ENCODE measurements at regions not wholly inside any gene's neighbourhood (a gene's known extent, or its start where the extent isn't known, plus 50 kb on each side); places are given as distances from the start of the nearest gene placed in this dataset.

DNA sequence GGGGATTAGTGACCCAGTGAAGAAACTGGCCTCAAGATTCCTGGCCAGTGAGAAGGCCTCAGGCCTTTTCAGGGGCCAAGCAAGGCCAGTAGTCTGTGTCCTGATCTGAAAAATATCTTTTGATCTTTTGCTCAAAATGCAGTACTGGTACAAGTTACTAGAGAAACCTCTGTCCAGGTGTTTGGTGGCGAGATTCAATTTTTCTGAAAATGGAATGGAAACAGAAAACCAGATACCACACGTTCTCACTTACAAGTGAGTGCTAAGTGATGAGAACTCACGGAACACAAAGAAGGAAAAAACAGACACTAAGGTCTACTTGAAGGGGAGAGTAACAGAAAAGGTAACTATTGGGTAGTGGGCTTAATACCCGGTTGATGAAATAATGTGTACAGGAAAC lies 463.4 kb downstream of the ZIC1 start:
- no peak for DNase-seq

GRCh38 chr3:147875498-147875897 lies 466.3 kb downstream of the ZIC1 start:
- DNase-seq: no peak

GRCh38 chr3:147881933-147882332 lies 472.8 kb downstream of the ZIC1 start:
- DNase-seq: no peak

DNA sequence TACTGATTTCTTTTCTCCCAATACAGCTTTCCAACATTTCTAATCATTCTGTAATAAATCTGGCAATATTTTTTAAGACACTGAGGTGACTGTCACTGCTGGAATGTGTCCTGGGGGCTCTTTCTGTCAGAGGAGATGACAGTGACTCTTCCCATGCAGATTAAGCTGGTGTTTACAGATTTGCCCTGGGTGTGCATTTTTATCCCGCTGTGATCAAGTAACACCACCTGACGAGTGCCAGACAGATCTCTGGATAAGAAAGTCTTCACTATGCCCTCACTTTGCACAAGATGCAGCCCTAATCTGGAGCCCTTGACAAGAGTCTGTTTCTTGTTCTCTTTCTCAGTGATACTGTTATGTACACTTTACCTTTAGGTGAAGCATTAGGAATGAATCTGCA lies 477.7 kb downstream of the ZIC1 start:
- DNase-seq: no peak

GRCh38 chr3:147887797-147888196 lies 478.6 kb downstream of the ZIC1 start:
- no peak for DNase-seq

GRCh38 chr3:147890114-147890513 lies 480.9 kb downstream of the ZIC1 start:
- no peak for DNase-seq

DNA sequence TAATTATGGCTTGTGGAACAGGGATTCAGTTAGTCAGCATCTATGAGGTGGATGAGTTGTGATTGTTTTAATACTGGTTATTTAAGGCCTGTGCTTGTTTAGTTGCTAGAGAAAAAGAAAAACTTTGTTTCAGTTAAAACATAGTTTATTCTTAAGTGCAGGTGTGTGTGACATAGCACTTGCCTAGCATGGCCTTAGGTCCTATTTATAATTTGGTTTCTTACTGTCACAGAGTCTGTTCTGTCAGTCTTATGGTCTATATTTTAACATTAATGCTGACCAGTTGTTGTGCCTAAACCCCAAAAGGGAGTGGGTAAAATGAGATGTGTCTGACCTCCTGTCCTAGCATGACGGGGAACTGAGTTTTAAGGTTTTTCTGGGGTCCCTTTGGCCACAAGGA lies 486.3 kb downstream of the ZIC1 start:
- DNase-seq: no peak

- no peak for DNase-seq
Measured at GRCh38 chr3:147900851-147901250, 491.7 kb downstream of the ZIC1 start.

DNA sequence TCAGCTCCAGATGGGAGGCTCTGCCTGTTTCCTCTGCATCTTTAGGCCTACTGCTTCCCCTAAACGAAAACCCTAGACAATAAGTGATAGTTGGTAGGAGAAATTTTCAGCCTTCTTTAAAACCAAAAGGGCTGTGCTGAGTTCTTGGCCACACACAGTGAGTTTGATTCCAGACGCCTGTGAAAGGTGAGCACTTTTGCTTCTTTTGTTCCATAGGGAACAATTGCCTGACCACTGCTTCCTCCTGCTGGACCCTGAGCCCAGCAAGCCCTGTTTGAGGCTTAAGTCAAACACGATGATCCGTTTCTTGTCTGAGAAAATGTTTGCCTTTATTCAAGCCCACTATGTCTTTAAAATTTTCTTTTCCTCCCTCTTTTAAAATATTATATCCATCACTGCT lies 493.9 kb downstream of the ZIC1 start:
- DNase-seq: no peak

DNA sequence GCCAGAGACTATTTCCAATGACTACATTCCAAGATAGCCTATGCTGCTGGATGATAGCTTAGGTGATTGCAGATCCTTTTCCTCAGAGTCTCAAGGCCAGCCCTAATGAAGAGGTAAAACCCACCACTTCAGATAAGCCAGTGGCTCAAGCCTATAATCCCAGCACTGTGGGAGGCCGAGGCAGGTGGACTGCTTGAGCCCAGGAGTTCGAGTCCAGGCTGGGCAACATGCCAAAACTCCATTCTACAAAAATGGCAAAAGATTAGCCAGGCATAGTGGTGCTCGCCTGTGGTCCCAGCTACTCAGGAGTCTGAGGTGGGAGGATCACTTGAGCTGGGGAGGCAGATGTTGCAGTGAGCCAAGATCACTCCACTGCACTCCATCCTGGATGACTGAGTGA lies 495.3 kb downstream of the ZIC1 start:
- DNase-seq: no peak

DNA sequence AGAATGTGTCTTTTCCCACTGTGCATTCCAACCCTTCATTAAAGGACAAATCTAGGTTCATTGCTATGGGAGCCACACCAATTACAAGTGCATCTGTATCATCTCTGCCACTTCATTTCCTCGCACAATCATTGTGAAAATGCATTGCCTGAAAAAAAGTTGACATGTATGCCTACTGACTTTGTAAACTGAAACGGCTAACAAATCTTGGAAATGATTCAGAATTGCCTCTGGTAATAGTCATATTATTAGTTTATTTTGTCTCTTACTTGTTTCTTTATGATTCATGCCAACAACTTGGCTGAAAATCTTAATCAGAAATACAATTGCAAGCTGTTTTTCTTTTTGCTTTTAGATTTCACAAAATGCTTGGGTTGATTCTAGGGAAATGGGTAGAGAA lies 497.1 kb downstream of the ZIC1 start:
- no peak for DNase-seq

- no peak for DNase-seq
Measured at GRCh38 chr3:147914532-147914931, 505.4 kb downstream of the ZIC1 start.

- DNase-seq: no peak
Measured at GRCh38 chr3:147915057-147915456, 505.9 kb downstream of the ZIC1 start.

DNA sequence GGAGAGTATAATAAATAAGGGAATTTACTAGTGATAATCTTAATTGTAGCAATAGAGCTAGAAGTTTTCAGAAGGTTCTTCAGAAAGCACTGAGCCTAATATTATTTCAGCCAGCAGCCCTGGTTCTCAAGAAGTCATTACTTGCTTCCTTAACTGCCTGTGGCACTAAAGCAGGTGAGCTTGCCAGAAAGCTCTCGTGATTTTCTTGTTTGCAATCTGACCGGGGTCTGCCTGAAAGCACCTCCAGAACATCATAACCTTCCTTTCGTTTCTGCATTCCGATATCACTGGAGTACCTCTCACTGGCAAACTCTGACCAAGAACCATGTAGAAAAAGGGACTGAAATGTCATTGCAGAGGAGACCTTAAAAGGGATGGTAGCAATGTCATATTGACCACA lies 510.3 kb downstream of the ZIC1 start:
- DNase-seq: no peak

DNA sequence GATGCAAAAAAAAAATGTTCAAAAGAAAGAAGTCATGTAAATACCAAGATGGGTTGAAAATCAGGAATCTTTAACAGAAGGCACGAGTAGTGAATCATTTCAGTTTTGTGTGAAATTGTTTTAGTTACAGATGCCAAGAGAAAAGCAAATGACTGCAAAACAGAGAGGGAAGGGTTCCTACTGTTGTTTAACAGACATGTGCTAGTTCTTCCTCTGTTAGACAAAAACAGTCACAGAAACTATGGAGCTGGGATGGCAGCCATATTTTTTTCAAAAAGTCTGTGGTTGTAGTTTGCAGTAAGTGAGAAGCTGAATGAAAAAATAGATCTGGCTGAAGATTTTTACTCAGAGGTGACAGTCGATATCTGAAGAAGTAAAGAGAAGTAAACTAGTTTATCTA lies 511.9 kb downstream of the ZIC1 start:
- no peak for DNase-seq

GRCh38 chr3:147924755-147925154 lies 515.6 kb downstream of the ZIC1 start:
- DNase-seq: no peak

DNA sequence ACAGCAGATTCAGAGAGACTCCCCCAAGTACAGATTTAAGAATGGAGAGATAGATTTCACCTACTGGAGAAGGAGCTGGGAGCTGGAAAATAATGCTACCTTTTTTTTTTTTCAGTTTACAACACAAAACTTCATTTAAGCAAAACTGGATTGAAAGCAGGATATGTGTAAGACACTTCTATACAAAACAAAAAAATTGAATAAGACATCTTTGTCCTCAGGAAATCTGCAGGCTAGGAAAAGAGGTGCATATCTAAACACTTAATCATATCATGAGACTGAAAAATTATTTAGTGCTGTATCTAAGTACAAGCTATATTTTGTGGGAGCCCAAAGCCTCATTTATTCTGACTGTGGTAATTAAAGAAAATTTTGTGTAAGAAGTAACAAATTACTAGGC lies 516.1 kb downstream of the ZIC1 start:
- DNase-seq: no peak

DNA sequence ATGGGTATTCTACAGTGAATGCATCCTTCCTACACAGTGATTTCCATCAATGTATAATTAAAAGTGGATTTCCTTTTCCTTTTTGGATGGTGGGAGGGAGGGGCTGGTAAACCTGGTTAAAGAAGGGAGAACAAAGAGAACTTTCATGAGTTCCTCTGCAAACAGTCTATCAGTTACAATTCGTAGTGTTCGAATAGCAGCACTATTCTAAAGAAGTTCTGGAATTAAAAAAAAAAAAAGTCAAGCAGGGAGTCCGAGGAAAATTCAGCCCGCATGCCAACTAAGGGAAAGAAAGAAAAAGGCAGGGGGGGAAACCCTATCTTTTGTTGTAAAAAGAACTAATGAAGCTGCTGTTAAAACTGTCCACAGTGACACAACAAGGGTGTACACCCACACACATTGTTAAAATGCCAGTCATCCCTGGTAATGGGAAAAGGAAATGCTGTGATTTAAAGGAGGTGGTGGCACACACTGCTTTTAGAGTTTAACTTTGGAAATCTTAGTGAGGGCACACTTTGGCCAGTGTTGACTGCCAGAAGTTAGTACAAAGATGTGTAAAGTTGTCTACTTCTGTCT lies 521.2 kb downstream of the ZIC1 start:
- no peak for DNase-seq

DNA sequence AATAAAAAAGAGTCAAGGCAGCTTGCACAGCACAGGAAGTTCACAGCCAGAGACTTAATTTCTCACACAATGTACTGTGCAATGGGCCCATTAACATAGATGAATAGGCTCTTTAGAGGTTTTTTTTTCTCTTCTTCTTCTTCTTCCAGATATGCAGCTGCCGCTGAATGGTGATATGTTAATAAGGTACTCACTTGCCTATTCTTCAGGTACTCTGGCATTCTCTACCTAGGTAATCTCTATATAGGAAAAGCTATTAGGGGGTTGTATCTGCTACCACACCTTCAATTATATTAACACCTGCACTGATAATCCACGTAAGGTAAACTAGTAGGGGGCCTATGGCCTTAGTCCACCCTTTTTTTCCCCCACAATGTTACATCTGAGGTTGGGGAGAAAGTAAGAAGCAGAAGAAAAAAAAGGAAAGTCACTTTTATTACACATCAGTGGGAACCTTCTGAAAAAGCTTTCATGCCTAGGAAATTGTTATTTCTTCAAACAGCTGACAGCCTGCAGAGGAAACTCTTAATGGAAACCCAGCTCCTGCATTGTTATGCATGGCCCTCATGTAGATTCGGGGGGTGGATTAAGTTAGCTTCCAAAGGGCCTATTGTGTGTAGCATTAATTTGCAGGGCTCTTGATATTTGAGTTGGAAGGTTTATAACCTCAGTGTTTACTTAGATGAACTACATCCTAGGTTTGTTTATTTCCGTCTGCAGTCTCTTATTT lies 525.5 kb downstream of the ZIC1 start:
- no peak for DNase-seq

- DNase-seq: no peak
Measured at GRCh38 chr3:147937341-147937740, 528.2 kb downstream of the ZIC1 start.

GRCh38 chr3:147937891-147938290 lies 528.7 kb downstream of the ZIC1 start:
- DNase-seq: no peak

DNA sequence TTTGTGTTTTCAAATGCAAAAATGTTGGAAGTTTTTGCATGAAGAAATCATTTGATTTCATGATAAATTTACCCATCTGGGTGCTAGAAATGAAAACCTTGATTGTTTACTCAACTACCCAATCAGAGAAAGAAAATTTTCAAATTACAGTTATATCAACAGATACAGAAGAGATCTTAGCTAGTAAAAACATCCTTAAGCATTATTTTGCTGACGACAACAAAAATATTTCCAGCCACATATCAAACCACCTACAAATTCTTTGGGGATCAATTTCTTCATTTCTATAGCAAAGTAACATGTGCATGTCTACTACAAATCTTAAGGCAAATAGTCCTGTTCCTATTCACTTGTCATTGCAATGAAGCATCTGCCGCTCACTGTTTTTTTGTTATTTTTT lies 530.3 kb downstream of the ZIC1 start:
- no peak for DNase-seq

DNA sequence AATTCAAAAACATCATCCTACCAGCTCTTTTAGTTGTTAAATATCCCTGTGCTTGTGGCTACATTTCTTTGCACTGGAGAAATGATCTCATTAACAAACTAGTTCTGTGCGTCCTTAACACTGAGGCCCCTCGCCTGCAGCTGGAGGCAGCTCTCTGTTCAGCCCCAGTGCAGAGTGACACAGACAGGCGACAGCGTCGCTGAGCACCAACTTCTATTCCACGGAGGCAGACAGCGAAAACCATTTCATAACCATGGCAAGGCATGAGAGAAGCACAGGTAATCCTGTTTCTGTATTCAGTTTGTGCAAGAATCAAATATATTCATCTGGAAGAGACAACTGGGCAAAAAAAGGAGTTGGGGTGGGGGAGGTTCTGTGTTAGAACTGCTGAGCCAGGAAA lies 530.7 kb downstream of the ZIC1 start:
- no peak for DNase-seq

DNA sequence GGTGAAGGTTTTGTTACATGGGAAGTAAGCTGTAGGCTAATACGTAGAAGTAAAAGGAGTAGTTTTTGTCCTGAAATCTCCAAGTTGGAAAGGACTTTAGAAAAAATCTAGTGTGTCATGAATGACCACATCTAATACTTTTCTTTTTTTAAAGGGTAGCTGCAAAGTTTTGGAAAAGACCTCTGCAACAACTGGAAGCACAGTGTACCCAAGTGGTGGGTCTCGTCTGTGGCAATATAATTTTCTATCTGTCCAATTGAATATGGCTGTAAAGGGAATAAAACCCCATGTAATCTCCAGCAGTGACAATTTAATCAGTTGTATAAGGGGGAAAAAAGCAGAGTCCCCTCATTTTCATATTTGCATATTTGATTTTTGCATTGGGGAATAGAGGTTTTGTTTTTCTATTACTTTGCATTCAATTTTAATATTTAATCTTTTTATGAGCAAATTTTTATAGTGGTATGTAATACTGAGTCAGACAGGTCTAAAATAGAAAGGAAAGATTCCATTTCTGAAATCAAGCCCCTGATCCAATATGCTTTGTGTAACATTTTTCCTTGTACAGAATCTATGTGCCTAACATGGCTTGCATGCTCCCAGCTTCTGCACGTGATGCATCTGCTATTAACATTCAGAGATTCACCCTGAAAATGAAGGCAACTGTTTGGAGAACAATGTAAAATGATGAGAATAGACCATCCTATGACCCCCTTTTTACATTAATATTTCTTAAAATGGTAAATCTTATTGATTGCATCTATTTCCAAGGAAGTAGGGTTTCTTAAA lies 531.4 kb downstream of the ZIC1 start:
- no peak for DNase-seq

Data from NCI-H2081 treated with DMSO at 0.1 percent for 48 hours (cell line).